ENCODE measurements at regions not wholly inside any gene's neighbourhood (a gene's known extent, or its start where the extent isn't known, plus 50 kb on each side); places are given as distances from the start of the nearest gene placed in this dataset.

- Histone ChIP-seq H3K4me3 (ENCODE audit: low read depth in 2 of 2, low read length in 1 of 2) (no peak overlapping the region), H4K20me1 (ENCODE audit: insufficient read depth) (no peaks in the 10 kb centered on the region), H3K27ac (ENCODE audit: low read depth in 2 of 2, low read length in 1 of 2) (no peak overlapping the region), H3F3A (replicated peaks; ENCODE audit: insufficient read depth) (no peaks in the 10 kb centered on the region), H3K9me2 (no peaks in the 10 kb centered on the region), H3K9ac (no peak overlapping the region), H2AFZ (ENCODE audit: low read depth) (no peak overlapping the region), H3K4me2 (no peak overlapping the region), H3K79me2 (ENCODE audit: insufficient read depth) (no peaks in the 10 kb centered on the region), H3K4me1 (ENCODE audit: control insufficient read depth in 1 of 2, insufficient read depth in 2 of 2, low read depth in 1 of 2, low read length in 1 of 2) (peaks cover 0 to 15% of the 10 kb centered on the region in 2 experiments; a peak in 2 of 4 replicates), H3K27me3 (ENCODE audit: insufficient read depth) (peaks cover 2% of the 10 kb centered on the region; the same call in 1 of the 2 replicates), H3K36me3 (replicated peaks in 1 of 2; ENCODE audit: control insufficient read depth in 1 of 2, insufficient read depth in 2 of 2, low read length in 1 of 2) (no peaks in the 10 kb centered on the region), H3K9me3 (no peaks in the 10 kb centered on the region)
- no peak for DNase-seq
- TF ChIP-seq RAD21 (IDR thresholded peaks at IDR 0.05; ENCODE audit: low read length): no peak
- TF ChIP-seq CHD2 (IDR thresholded peaks at IDR 0.05; ENCODE audit: low read length, partially characterized antibody): no peak
- no peak for TF ChIP-seq TCF12 (IDR thresholded peaks at IDR 0.05)
- no peak for TF ChIP-seq USF2 (IDR thresholded peaks at IDR 0.05; ENCODE audit: borderline replicate concordance, low read depth, low read length)
- TF ChIP-seq GABPA (IDR thresholded peaks at IDR 0.05; ENCODE audit: low read depth): no peak
- TF ChIP-seq RXRA (IDR thresholded peaks at IDR 0.05; ENCODE audit: borderline replicate concordance, low read depth): no peak
- no peak for TF ChIP-seq TAF1 (IDR thresholded peaks at IDR 0.05; ENCODE audit: borderline replicate concordance, low read depth, low read length)
- ChIA-PET POLR2A (interaction anchor here (0.6 to 3.4 kb wide), 2 partner anchors 11 to 67 kb away, joined by 3 to 18 read pairs; no protein-coding TSS in a partner anchor), CTCF (interaction anchor here (1.9 kb wide), 1 partner anchor 67 kb away, joined by 5 read pairs; no protein-coding TSS in a partner anchor)
- WGBS (ENCODE audit: low lambda C conversion rate): 59% methylated on average over 14 of the region's 14 CpGs
Observed at GRCh38 chrX:40177942-40178715, 80.4 kb upstream of the BCOR start.

- Histone ChIP-seq H3K4me3 (ENCODE audit: low read depth in 2 of 2, low read length in 1 of 2) (peak overlapping the region in 1 of 2 experiments; percentile 51; a peak in 1 of 4 replicates), H3K27me3 (ENCODE audit: insufficient read depth) (peaks cover 5% of the 10 kb centered on the region; the same call in 1 of the 2 replicates), H4K20me1 (ENCODE audit: insufficient read depth) (no peaks in the 10 kb centered on the region), H3K36me3 (replicated peaks in 1 of 2; ENCODE audit: control insufficient read depth in 1 of 2, insufficient read depth in 2 of 2, low read length in 1 of 2) (no peaks in the 10 kb centered on the region), H3K9ac (no peak overlapping the region), H3K9me3 (no peaks in the 10 kb centered on the region), H3K4me1 (ENCODE audit: control insufficient read depth in 1 of 2, insufficient read depth in 2 of 2, low read depth in 1 of 2, low read length in 1 of 2) (peaks cover 0 to 20% of the 10 kb centered on the region in 2 experiments; a peak in 2 of 4 replicates), H3F3A (replicated peaks; ENCODE audit: insufficient read depth) (no peaks in the 10 kb centered on the region), H2AFZ (ENCODE audit: low read depth) (no peak overlapping the region), H3K9me2 (no peaks in the 10 kb centered on the region), H3K27ac (ENCODE audit: low read depth in 2 of 2, low read length in 1 of 2) (peak overlapping the region in 1 of 2 experiments; percentile 96; a peak in 2 of 4 replicates), H3K4me2 (no peak overlapping the region), H3K79me2 (ENCODE audit: insufficient read depth) (no peaks in the 10 kb centered on the region)
- TF ChIP-seq POLR2AphosphoS5 (IDR thresholded peaks at IDR 0.05; ENCODE audit: low read depth, low read length) (no peak), MEF2A (IDR thresholded peaks at IDR 0.05; ENCODE audit: borderline replicate concordance, low read depth) (no peak), EZH2phosphoT487 (IDR thresholded peaks at IDR 0.05; ENCODE audit: borderline replicate concordance, low read depth) (no peak), CHD2 (IDR thresholded peaks at IDR 0.05; ENCODE audit: low read length, partially characterized antibody) (no peak), USF1 (IDR thresholded peaks at IDR 0.05; ENCODE audit: borderline replicate concordance, low read depth) (no peak), GATA2 (CRISPR knock-in tag; IDR thresholded peaks at IDR 0.05) (no peak), CTCF (IDR thresholded peaks at IDR 0.05) (no peak), FOXM1 (IDR thresholded peaks at IDR 0.05; ENCODE audit: low read depth) (no peak)
- WGBS (ENCODE audit: low lambda C conversion rate): 78% methylated on average over 2 of the region's 2 CpGs
- no peak for DNase-seq
- CTCF ChIA-PET: interaction anchor here (0.9 to 1.9 kb wide), 2 partner anchors 68 to 85 kb away, joined by 3 to 5 read pairs; no protein-coding TSS in a partner anchor
- POLR2A ChIA-PET: interaction anchor here (0.6 to 3.4 kb wide), 8 partner anchors 11 to 89 kb away, joined by 3 to 18 read pairs (median 4); partner anchors contain the start of gene BCOR
Observed at GRCh38 chrX:40177489-40177888, 79.7 kb upstream of the BCOR start.

Data from SK-N-SH (cell line).